ENCODE measurements at regions not wholly inside any gene's neighbourhood (a gene's known extent, or its start where the extent isn't known, plus 50 kb on each side); places are given as distances from the start of the nearest gene placed in this dataset.

DNA sequence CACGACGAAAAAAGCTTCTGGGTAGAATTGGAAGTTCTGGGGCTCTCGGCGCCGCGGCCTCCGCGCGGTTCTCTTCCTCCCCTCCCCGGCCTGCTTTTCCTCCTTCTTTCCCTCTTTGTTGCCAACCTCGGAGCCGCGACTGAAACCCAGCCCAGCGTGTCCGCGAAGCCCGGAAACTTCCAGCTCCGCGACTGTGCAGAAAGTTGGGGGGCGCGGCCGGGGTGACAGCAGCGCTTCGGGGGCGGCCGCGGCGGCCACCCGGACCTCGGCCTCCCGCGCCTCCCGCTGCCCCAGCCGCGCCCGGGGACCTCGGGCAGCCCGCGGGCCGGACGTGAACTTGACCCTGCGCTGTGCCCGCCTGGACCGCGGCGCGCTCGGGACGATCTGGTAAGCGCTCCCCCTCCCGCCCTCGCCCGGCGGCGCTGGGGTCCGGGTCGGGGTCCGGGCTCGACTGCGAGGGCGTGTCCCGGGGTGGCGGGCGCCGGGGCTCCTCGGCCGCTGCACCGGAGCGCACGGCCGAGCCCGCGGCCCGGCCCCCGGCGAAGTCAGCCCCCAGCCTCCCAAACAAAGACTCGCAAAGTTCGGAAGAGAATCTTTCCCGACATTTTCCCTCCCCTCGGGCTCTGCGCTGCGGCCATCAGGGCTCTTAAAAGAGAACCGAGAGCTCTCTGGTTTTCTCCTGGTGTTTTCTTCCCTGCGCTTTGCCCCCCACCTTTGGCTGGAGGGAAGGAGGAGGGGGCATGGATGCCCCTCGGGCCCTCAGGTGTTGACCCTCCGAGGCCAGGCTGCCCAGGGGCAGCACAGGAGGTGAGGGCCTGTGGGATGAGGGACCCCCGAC is 67.9 kb upstream of the WNT7B start:
- DNase-seq (ENCODE audit: low spot score), result no peak
- Histone ChIP-seq H4K91ac (ENCODE audit: low read depth, low read length, poor library complexity) (no peak overlapping the region), H2BK5ac (ENCODE audit: low read length) (peak overlapping the region; percentile 2), H4K8ac (ENCODE audit: low read depth, low read length) (no peak overlapping the region), H3K4me3 (ENCODE audit: low read length in 2 of 2) (no peak overlapping the region), H3K23ac (ENCODE audit: low read depth, low read length, poor library complexity) (peak overlapping the region; percentile 75), H3K9me3 (replicated peaks in 1 of 2; ENCODE audit: control insufficient read depth in 2 of 2, insufficient read depth in 1 of 2, low read depth in 1 of 2, low read length in 2 of 2) (no peaks in the 10 kb centered on the region), H2AFZ (ENCODE audit: low read length) (peak overlapping the region; percentile 69), H3K27ac (replicated peaks; ENCODE audit: low read length) (no peak overlapping the region), H2BK12ac (ENCODE audit: low read length) (no peak overlapping the region), H3K4ac (ENCODE audit: low read length) (no peak overlapping the region), H3K18ac (ENCODE audit: low read length) (no peak overlapping the region), H3K4me1 (ENCODE audit: control insufficient read depth in 2 of 2, insufficient read depth in 1 of 2, low read depth in 1 of 2, low read length in 2 of 2) (no peaks in the 10 kb centered on the region), H3K14ac (ENCODE audit: low read length) (peak overlapping the region; percentile 21), H3K9ac (ENCODE audit: low read depth, low read length, poor library complexity) (no peak overlapping the region), H2AK5ac (ENCODE audit: low read depth, low read length) (no peak overlapping the region), H3K79me1 (ENCODE audit: low read depth, low read length) (peaks cover 2% of the 10 kb centered on the region), H3K4me2 (ENCODE audit: insufficient read depth, low read length, poor library complexity, severe bottlenecking) (peak overlapping the region; percentile 2), H2BK120ac (ENCODE audit: low read depth, low read length) (no peak overlapping the region), H3K27me3 (ENCODE audit: control insufficient read depth in 3 of 3, insufficient read depth in 3 of 3, low read depth in 1 of 3, low read length in 3 of 3) (peaks cover 27 to 88% (median 81%) of the 10 kb centered on the region in 3 experiments), H2BK15ac (ENCODE audit: low read length) (no peak overlapping the region), H3K36me3 (replicated peaks in 1 of 2; ENCODE audit: control insufficient read depth in 2 of 2, insufficient read depth in 2 of 2, low read length in 2 of 2) (no peaks in the 10 kb centered on the region)
- WGBS, 2 donors (ENCODE audit: extremely low coverage in 2 of 2, insufficient read length in 2 of 2, insufficient replicate concordance in 1 of 2), result no CpG with 5 or more reads among the region's 87 CpGs

DNA sequence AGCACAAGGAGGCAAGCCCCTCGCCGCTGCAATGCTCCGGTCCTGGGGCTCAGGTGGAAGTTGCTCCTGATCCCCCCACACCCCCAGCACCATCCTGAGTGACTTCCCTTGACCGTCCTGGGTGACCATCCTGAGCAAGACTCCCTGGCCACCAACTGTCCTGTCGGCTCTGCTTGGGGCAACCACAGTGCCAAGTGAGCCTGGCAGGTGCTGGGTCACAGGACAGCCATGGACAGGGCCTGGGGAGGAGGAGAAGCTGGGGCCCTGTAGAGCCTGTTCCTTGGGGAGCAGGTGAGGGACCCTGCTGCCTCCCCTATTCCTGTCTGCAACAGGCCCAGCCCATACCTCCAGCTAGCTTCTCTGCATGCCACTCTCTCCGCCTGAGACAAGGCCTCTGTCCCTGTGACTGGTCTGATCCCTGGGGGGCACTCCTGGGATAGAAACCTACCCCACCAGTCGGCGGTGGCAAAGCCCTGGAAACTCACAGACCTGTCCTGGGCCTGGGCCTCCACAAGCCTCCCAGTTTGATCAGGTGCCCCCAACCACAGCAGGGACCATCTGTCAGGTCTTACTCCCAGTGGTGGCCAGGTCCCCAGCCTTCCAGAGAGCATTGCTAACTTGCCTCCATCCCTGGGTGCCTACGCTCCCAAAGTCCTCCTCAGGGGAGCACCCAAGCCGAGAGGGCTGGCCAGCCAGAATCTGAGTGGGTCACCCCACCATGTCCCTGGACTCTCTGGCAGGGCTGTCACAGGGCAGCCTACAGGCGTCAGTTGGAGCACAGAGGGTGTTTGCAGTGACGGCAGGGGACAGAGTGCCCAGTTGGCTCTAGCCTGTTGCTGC is 68.7 kb upstream of the WNT7B start:
- H2BK120ac ChIP-seq (ENCODE audit: low read depth, low read length), result peak overlapping the region; percentile 34
- H2BK5ac ChIP-seq (ENCODE audit: low read length), result no peak overlapping the region
- no peak overlapping the region for H2BK12ac ChIP-seq (ENCODE audit: low read length)
- H3K14ac ChIP-seq (ENCODE audit: low read length), result no peak overlapping the region
- peaks cover 2% of the 10 kb centered on the region for H3K79me1 ChIP-seq (ENCODE audit: low read depth, low read length)
- peak overlapping the region; percentile 75 for H3K23ac ChIP-seq (ENCODE audit: low read depth, low read length, poor library complexity)
- H3K4me1 ChIP-seq (ENCODE audit: control insufficient read depth in 2 of 2, insufficient read depth in 1 of 2, low read depth in 1 of 2, low read length in 2 of 2), result no peaks in the 10 kb centered on the region
- no peak overlapping the region for H3K18ac ChIP-seq (ENCODE audit: low read length)
- H3K27me3 ChIP-seq (ENCODE audit: control insufficient read depth in 3 of 3, insufficient read depth in 3 of 3, low read depth in 1 of 3, low read length in 3 of 3), result peaks cover 32 to 92% (median 86%) of the 10 kb centered on the region in 3 experiments
- H3K9ac ChIP-seq (ENCODE audit: low read depth, low read length, poor library complexity), result no peak overlapping the region
- no peak overlapping the region for H3K4me3 ChIP-seq (ENCODE audit: low read length in 2 of 2)
- no peak overlapping the region for H2AFZ ChIP-seq (ENCODE audit: low read length)
- no peak overlapping the region for H3K4me2 ChIP-seq (ENCODE audit: insufficient read depth, low read length, poor library complexity, severe bottlenecking)
- no peak overlapping the region for H4K91ac ChIP-seq (ENCODE audit: low read depth, low read length, poor library complexity)
- H3K9me3 ChIP-seq (replicated peaks in 1 of 2; ENCODE audit: control insufficient read depth in 2 of 2, insufficient read depth in 1 of 2, low read depth in 1 of 2, low read length in 2 of 2), result no peaks in the 10 kb centered on the region
- H3K36me3 ChIP-seq (replicated peaks in 1 of 2; ENCODE audit: control insufficient read depth in 2 of 2, insufficient read depth in 2 of 2, low read length in 2 of 2), result no peaks in the 10 kb centered on the region
- no peak overlapping the region for H3K27ac ChIP-seq (replicated peaks; ENCODE audit: low read length)
- H3K4ac ChIP-seq (ENCODE audit: low read length), result no peak overlapping the region
- WGBS, 2 donors (ENCODE audit: extremely low coverage in 2 of 2, insufficient read length in 2 of 2, insufficient replicate concordance in 1 of 2), result no CpG with 5 or more reads among the region's 12 CpGs
- no peak for DNase-seq (ENCODE audit: low spot score)
- no peak overlapping the region for H2BK15ac ChIP-seq (ENCODE audit: low read length)
- no peak overlapping the region for H2AK5ac ChIP-seq (ENCODE audit: low read depth, low read length)
- no peak overlapping the region for H4K8ac ChIP-seq (ENCODE audit: low read depth, low read length)

DNA sequence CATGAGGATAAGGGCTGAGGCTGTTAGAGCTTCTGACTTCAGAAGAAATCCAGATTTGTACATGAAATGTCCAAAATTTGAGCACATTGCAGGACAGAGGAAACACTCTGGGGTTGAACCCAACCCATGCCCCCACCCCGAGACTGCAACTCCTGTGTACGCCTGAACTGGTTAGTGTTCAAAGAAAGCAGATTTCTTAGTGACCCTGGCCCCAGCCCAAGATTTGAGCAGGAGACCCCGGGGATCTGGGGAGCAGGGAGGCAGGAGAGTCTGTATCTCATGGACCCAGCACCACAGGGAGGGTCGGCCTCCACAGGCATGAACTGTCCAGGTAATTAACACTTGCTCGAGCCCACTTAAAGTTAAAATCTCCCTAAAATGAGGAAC is 69.3 kb upstream of the WNT7B start:
- Histone ChIP-seq H4K8ac (ENCODE audit: low read depth, low read length) (no peak overlapping the region), H3K27me3 (ENCODE audit: control insufficient read depth in 3 of 3, insufficient read depth in 3 of 3, low read depth in 1 of 3, low read length in 3 of 3) (peaks cover 34 to 92% (median 88%) of the 10 kb centered on the region in 3 experiments), H3K27ac (replicated peaks; ENCODE audit: low read length) (no peak overlapping the region), H3K79me1 (ENCODE audit: low read depth, low read length) (peaks cover 2% of the 10 kb centered on the region), H2AK5ac (ENCODE audit: low read depth, low read length) (no peak overlapping the region), H3K4me3 (ENCODE audit: low read length in 2 of 2) (no peak overlapping the region), H4K91ac (ENCODE audit: low read depth, low read length, poor library complexity) (no peak overlapping the region), H3K4me2 (ENCODE audit: insufficient read depth, low read length, poor library complexity, severe bottlenecking) (no peak overlapping the region), H3K23ac (ENCODE audit: low read depth, low read length, poor library complexity) (no peak overlapping the region), H3K36me3 (replicated peaks in 1 of 2; ENCODE audit: control insufficient read depth in 2 of 2, insufficient read depth in 2 of 2, low read length in 2 of 2) (no peaks in the 10 kb centered on the region), H2BK120ac (ENCODE audit: low read depth, low read length) (no peak overlapping the region), H2AFZ (ENCODE audit: low read length) (no peak overlapping the region), H3K18ac (ENCODE audit: low read length) (no peak overlapping the region), H3K9me3 (replicated peaks in 1 of 2; ENCODE audit: control insufficient read depth in 2 of 2, insufficient read depth in 1 of 2, low read depth in 1 of 2, low read length in 2 of 2) (no peaks in the 10 kb centered on the region), H3K14ac (ENCODE audit: low read length) (no peak overlapping the region), H2BK12ac (ENCODE audit: low read length) (no peak overlapping the region), H3K4ac (ENCODE audit: low read length) (no peak overlapping the region), H2BK15ac (ENCODE audit: low read length) (no peak overlapping the region), H2BK5ac (ENCODE audit: low read length) (no peak overlapping the region), H3K4me1 (ENCODE audit: control insufficient read depth in 2 of 2, insufficient read depth in 1 of 2, low read depth in 1 of 2, low read length in 2 of 2) (no peaks in the 10 kb centered on the region), H3K9ac (ENCODE audit: low read depth, low read length, poor library complexity) (no peak overlapping the region)
- WGBS, 2 donors (ENCODE audit: extremely low coverage in 2 of 2, insufficient read length in 2 of 2, insufficient replicate concordance in 1 of 2), result no CpG with 5 or more reads among the region's 5 CpGs
- no peak for DNase-seq (ENCODE audit: low spot score)

DNA sequence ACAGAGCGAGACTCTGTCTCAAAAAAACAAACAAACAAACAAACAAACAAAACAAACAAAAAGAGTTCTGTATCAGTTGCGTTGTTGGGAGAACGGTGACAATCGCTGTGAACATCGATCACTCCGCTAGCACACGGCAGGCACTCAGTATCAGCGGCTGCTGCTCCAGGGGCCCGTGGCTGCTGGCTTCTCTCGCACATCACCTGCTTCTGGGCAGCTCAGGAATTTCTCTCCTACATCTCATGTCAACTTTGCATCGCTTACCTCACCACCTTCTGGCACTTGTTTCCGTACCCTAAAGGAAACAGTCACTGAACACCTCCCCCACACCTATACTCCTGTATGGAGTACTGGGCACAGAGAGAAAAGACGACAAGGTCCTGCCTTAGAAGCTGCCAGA is 70.3 kb upstream of the WNT7B start:
- no peak overlapping the region for H3K23ac ChIP-seq (ENCODE audit: low read depth, low read length, poor library complexity)
- DNase-seq (ENCODE audit: low spot score), result no peak
- no peak overlapping the region for H4K91ac ChIP-seq (ENCODE audit: low read depth, low read length, poor library complexity)
- no peak overlapping the region for H2AK5ac ChIP-seq (ENCODE audit: low read depth, low read length)
- no peak overlapping the region for H2BK120ac ChIP-seq (ENCODE audit: low read depth, low read length)
- H4K8ac ChIP-seq (ENCODE audit: low read depth, low read length), result no peak overlapping the region
- H3K36me3 ChIP-seq (replicated peaks in 1 of 2; ENCODE audit: control insufficient read depth in 2 of 2, insufficient read depth in 2 of 2, low read length in 2 of 2), result no peaks in the 10 kb centered on the region
- WGBS, 2 donors (ENCODE audit: extremely low coverage in 2 of 2, insufficient read length in 2 of 2, insufficient replicate concordance in 1 of 2), result no CpG with 5 or more reads among the region's 13 CpGs
- H2BK12ac ChIP-seq (ENCODE audit: low read length), result no peak overlapping the region
- H2AFZ ChIP-seq (ENCODE audit: low read length), result no peak overlapping the region
- peaks cover 34 to 95% (median 91%) of the 10 kb centered on the region in 3 experiments for H3K27me3 ChIP-seq (ENCODE audit: control insufficient read depth in 3 of 3, insufficient read depth in 3 of 3, low read depth in 1 of 3, low read length in 3 of 3)
- no peak overlapping the region for H3K4me3 ChIP-seq (ENCODE audit: low read length in 2 of 2)
- no peak overlapping the region for H3K18ac ChIP-seq (ENCODE audit: low read length)
- no peak overlapping the region for H3K9ac ChIP-seq (ENCODE audit: low read depth, low read length, poor library complexity)
- no peak overlapping the region for H3K4ac ChIP-seq (ENCODE audit: low read length)
- no peaks in the 10 kb centered on the region for H3K4me1 ChIP-seq (ENCODE audit: control insufficient read depth in 2 of 2, insufficient read depth in 1 of 2, low read depth in 1 of 2, low read length in 2 of 2)
- H3K9me3 ChIP-seq (replicated peaks in 1 of 2; ENCODE audit: control insufficient read depth in 2 of 2, insufficient read depth in 1 of 2, low read depth in 1 of 2, low read length in 2 of 2), result no peaks in the 10 kb centered on the region
- H2BK15ac ChIP-seq (ENCODE audit: low read length), result no peak overlapping the region
- no peak overlapping the region for H3K27ac ChIP-seq (replicated peaks; ENCODE audit: low read length)
- H2BK5ac ChIP-seq (ENCODE audit: low read length), result no peak overlapping the region
- no peak overlapping the region for H3K4me2 ChIP-seq (ENCODE audit: insufficient read depth, low read length, poor library complexity, severe bottlenecking)
- peaks cover 2% of the 10 kb centered on the region for H3K79me1 ChIP-seq (ENCODE audit: low read depth, low read length)
- no peak overlapping the region for H3K14ac ChIP-seq (ENCODE audit: low read length)
